GM12801 (cell line): ENCODE measurements at regions not wholly inside any gene's neighbourhood (a gene's known extent, or its start where the extent isn't known, plus 50 kb on each side); places are given as distances from the start of the nearest gene placed in this dataset.

ENCODE experiments used
- TF ChIP-seq, protein P1 (sequence below): IDR thresholded peaks from one replicate; pipeline ENCODE4 v1.5.1; 2011; ENCODE audit warnings: control low read depth; ENCODE audit not compliant: insufficient read length; ENCODE audit errors: extremely low read depth

DNA sequence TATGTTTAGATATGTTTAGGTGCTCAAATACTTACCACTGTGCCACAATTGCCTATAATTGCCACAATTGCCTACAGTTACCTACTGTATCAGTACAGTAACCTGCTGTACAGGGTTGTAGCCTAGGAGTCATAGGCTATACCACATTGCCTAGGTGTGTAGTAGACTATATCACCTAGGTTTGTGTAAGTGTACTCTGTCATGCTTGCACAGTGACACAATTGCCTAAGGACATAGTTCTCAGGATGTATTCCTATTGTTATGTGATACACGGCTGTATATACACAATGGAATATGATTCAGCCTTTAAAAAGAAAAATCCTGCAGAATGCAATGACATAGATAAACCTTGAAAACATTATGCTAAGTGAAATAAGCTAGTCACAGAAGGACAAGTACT is 264.8 kb downstream of the RAP2B start:
- TF ChIP-seq, protein P1, sequence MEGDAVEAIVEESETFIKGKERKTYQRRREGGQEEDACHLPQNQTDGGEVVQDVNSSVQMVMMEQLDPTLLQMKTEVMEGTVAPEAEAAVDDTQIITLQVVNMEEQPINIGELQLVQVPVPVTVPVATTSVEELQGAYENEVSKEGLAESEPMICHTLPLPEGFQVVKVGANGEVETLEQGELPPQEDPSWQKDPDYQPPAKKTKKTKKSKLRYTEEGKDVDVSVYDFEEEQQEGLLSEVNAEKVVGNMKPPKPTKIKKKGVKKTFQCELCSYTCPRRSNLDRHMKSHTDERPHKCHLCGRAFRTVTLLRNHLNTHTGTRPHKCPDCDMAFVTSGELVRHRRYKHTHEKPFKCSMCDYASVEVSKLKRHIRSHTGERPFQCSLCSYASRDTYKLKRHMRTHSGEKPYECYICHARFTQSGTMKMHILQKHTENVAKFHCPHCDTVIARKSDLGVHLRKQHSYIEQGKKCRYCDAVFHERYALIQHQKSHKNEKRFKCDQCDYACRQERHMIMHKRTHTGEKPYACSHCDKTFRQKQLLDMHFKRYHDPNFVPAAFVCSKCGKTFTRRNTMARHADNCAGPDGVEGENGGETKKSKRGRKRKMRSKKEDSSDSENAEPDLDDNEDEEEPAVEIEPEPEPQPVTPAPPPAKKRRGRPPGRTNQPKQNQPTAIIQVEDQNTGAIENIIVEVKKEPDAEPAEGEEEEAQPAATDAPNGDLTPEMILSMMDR, result no peak

DNA sequence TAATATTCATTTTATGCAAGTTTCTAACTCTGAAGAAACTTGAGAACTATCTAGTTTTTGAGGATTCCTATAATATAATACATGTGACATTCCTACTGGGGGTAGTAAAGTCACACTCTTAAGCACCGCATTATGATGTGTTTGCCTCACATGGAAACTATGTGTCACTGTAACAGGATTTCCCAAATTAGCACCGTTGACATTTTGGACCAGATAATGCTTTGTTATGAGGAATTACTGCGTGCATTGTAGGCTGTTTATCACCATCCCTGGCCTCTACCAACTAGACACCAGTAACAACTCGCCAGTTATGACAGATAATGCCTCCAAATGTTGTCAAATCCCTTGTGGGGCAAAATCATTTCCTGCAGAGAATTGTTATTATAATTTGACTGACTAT is 267.8 kb downstream of the RAP2B start:
- TF ChIP-seq, protein P1, result no peak

DNA sequence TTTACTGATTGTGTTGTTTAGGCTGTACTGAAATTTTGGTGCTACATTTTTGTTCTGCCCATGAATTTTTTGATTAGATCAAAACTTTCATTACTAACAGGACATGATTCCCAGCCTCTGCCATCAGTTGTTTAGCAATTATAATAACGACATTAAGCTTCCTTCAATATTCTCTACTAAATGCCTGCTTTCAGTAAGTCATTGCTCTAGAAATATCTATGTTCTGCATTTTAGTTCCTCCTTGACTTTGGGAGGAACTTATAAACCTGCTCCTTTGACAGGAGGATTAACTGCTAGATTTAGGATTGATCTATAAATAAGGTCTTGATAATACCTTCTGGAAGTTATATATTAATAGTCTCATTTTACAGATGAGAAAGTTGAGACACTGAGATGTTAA is 269.1 kb downstream of the RAP2B start:
- TF ChIP-seq, protein P1, result no peak

DNA sequence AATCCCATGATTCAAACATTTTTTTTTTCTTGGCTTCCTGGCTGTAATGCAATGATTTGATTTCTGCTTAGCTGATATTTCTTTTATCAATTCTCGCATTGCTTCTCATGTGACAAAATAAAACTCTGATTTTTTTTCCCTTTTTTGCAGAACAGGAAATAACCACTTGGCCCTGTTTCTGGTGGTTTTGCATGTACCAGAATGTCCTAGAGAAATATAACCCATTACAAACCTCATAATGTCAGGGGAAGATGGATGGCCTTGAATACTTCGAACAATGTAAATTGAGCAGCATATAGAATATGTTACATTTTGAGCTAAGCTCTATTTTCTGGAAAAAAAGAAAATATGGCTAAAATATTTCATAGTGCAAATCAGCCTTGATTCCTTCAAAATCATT is 275.6 kb downstream of the RAP2B start:
- TF ChIP-seq, protein P1, result no peak

DNA sequence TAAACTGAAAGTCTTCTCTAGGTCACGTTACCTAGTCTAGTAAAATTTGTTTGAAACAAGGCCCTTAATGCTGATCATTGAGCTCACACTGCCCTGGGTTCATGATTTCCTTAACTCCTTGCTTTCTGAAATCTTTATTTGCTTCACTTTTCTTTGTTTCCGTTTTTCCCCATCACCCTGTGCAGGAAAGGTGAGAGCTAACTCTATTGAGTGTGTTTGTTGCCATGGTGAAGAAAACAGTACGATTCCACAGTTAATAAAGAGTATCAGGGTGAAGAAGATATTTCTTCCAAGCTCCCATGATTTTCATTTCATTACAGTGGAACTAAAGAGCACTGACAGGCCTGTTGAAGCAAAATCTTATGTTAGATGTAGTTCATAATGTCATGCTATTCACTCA is 276.2 kb downstream of the RAP2B start:
- TF ChIP-seq, protein P1, result no peak

DNA sequence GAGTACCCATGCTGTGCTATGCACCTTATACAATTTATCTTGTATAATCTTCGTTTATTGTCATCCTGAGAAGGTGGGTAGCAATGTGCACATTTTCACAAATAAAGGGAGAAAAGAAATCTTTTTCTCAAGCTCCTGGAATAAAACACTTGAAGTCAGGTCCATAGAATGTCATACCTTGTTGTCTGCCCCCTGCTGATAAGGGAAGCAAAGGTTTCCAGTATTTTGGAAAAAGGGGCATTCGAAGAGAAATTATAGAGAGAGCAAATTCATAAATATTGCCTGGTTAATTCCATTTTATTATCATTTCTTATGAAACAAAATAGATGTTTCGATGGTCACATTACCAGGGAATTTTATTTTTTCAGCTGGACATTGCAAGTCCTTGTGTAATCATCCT is 277.8 kb downstream of the RAP2B start:
- TF ChIP-seq, protein P1, result no peak

DNA sequence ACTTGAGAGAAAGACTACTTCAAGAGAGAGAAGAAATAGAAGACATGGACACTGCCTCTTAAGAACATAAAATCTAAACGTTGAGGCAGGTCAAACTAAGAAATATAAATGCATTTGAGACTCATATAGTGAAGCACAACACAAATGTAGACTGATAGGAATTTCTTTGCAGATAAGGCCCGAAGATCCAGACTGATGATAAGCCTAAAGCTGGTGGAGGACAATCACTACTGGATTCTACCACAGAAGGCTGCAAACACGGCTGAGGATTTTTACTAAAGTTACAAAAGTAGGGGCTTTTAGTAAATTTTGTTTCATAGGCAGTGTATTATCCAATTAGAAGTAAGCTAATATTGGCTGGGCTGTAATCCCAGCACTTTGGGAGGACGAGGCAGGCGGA is 278.3 kb downstream of the RAP2B start:
- TF ChIP-seq, protein P1, result no peak

DNA sequence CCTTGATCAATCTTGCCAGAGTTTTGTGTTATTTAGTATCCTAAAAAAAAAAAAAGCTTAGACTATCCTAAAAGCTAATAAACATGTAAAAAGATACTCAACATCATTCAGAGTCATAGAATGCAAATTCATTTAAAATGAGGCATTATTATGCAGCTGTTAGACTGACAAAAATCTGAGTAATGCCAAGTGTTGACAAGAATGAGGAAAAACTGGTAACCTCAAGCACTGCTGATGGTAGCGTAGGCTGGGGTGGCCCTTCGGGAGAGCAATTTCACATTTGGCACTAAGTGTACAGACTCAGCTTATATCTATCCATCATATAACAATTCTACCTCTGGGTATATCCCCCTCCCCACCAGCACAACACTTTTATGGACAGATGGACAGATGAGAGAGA is 280.4 kb downstream of the RAP2B start:
- TF ChIP-seq, protein P1, result no peak
